ENCODE measurements at regions not wholly inside any gene's neighbourhood (a gene's known extent, or its start where the extent isn't known, plus 50 kb on each side); places are given as distances from the start of the nearest gene placed in this dataset.

GRCh38 chr3:10629671-10630040, 124.3 kb upstream of the ATP2B2 start:
- TF ChIP-seq EP300 (IDR thresholded peaks at IDR 0.05; ENCODE audit: borderline replicate concordance) (no peak), TAF1 (IDR thresholded peaks at IDR 0.05; ENCODE audit: low read depth) (no peak), RAD21 (IDR thresholded peaks at IDR 0.05; ENCODE audit: low read depth) (no peak), FOXM1 (IDR thresholded peaks at IDR 0.05; ENCODE audit: borderline replicate concordance, low read depth) (no peak), REST (IDR thresholded peaks at IDR 0.05; ENCODE audit: low read depth) (no peak), CEBPB (IDR thresholded peaks at IDR 0.05) (no peak), YY1 (IDR thresholded peaks at IDR 0.05; ENCODE audit: low read depth) (no peak), ZBTB7A (IDR thresholded peaks at IDR 0.05; ENCODE audit: low read depth) (no peak)
- TF ChIP-seq, protein P1, sequence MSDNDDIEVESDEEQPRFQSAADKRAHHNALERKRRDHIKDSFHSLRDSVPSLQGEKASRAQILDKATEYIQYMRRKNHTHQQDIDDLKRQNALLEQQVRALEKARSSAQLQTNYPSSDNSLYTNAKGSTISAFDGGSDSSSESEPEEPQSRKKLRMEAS (IDR thresholded peaks at IDR 0.05): no peak
